KBM-7 (cell line): ENCODE measurements at regions not wholly inside any gene's neighbourhood (a gene's known extent, or its start where the extent isn't known, plus 50 kb on each side); places are given as distances from the start of the nearest gene placed in this dataset.
A peak's percentile ranks its signal among the peaks of the same experiment; 100 is the strongest.
"Not testable (repeated sequence)": the region's sequence is repeated elsewhere in the genome, so short reads cannot be mapped to it uniquely, and the experiment has no call there.

Source experiments
- DNase-seq: peaks from one replicate; pipeline ENCODE4 v3.0.0-alpha.2; 2015
- in situ Hi-C: fragments of 300-500 bp; cut with MboI; formaldehyde crosslinking; loops from 2 replicates; pipeline ENCODE4 v1.14.3; 2020; ENCODE audit warnings: low sequenced_read_pairs, low pct_unique_long_range_greater_than_20kb, mixed read lengths

GRCh38 chrX:1072637-1073377 is 139.6 kb downstream of the CRLF2 start:
- in situ Hi-C loops, result no loop called here
- peak; percentile 48 for DNase-seq

- in situ Hi-C loops, result no loop called here
- no peak for DNase-seq
These were observed 141.1 kb downstream of the CRLF2 start for GRCh38 chrX:1071351-1071750.

- in situ Hi-C loops, result no loop called here
- DNase-seq, result no peak
These were observed 150.1 kb downstream of the CRLF2 start for GRCh38 chrX:1062351-1062750.

GRCh38 chrX:1060562-1060960 is 151.9 kb downstream of the CRLF2 start:
- no peak for DNase-seq
- in situ Hi-C loops, result no loop called here

- DNase-seq, result no peak
- in situ Hi-C loops, result no loop called here
These were observed 152.6 kb downstream of the CRLF2 start for GRCh38 chrX:1059576-1060561.

- DNase-seq, in situ Hi-C loops: not testable (repeated sequence)
These were observed 158.8 kb downstream of the CRLF2 start for GRCh38 chrX:1053600-1053999.

- DNase-seq, result no peak
- in situ Hi-C loops, result no loop called here
These were observed 159.4 kb downstream of the CRLF2 start for GRCh38 chrX:1053072-1053471.

GRCh38 chrX:1052021-1052420 is 160.4 kb downstream of the CRLF2 start:
- DNase-seq, result no peak
- in situ Hi-C loops, result no loop called here

- no peak for DNase-seq
- in situ Hi-C loops, result no loop called here
These were observed 161.0 kb downstream of the CRLF2 start for GRCh38 chrX:1051421-1051820.

GRCh38 chrX:1045680-1046314 is 166.7 kb downstream of the CRLF2 start:
- no peak for DNase-seq
- in situ Hi-C loops, result no loop called here

GRCh38 chrX:1041091-1041490 is 171.4 kb downstream of the CRLF2 start:
- no peak for DNase-seq
- in situ Hi-C loops, result no loop called here

- in situ Hi-C loops, DNase-seq: not testable (repeated sequence)
These were observed 176.5 kb downstream of the CRLF2 start for GRCh38 chrX:1035931-1036330.

GRCh38 chrX:1035206-1035605 is 177.2 kb downstream of the CRLF2 start:
- no peak for DNase-seq
- in situ Hi-C loops, result no loop called here

GRCh38 chrX:1034717-1035116 is 177.7 kb downstream of the CRLF2 start:
- no peak for DNase-seq
- in situ Hi-C loops, result no loop called here

GRCh38 chrX:1031521-1032430 is 180.7 kb downstream of the CRLF2 start:
- in situ Hi-C loops, result no loop called here

GRCh38 chrX:1029494-1029893 is 183.0 kb downstream of the CRLF2 start:
- in situ Hi-C loops, result no loop called here

More at GRCh38 chrX:1031521-1032430, 180.7 kb downstream of the CRLF2 start:
- DNase-seq, result no peak

GRCh38 chrX:1027680-1028079 is 184.8 kb downstream of the CRLF2 start:
- in situ Hi-C loops, result no loop called here
- no peak for DNase-seq

More at GRCh38 chrX:1029494-1029893, 183.0 kb downstream of the CRLF2 start:
- DNase-seq, result no peak

- peak; percentile 75 for DNase-seq
- in situ Hi-C loops, result no loop called here
These were observed 185.3 kb downstream of the CRLF2 start for GRCh38 chrX:1027133-1027532.
